ENCODE measurements at regions not wholly inside any gene's neighbourhood (a gene's known extent, or its start where the extent isn't known, plus 50 kb on each side); places are given as distances from the start of the nearest gene placed in this dataset.

DNA sequence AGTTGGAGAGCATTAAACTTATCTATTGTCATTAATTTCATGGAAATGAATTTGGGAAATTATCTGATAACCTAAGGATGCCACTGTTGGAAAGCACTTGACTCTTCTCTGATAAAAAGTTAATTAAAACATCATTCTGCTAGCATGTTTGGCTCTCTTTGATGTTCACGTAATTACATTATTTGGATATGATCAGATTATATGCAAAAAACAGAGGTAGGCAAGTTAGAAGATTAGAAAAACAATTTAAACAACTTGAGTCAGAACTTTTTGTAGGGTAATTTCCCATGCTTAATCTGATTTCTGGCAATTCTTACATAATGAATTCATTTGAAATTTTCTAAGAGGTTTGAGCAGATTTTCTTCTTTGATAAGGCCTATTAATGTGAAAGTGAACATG, 882.9 kb downstream of the TRAM1L1 start:
- H3K27ac ChIP-seq (ENCODE audit: insufficient read depth, low read length) = no peak overlapping the region
- H3K18ac ChIP-seq (ENCODE audit: low read depth, low read length) = no peak overlapping the region
- dilution Hi-C loops (cut with HindIII; ENCODE audit: low sequenced_read_pairs, unreplicated experiment) (no loop called here), in situ Hi-C loops (cut with MboI; ENCODE audit: low sequenced_read_pairs) (no loop called here), intact Hi-C loops (cut with micrococcal nuclease) (no loop called here)
- H2BK15ac ChIP-seq (ENCODE audit: low read depth, low read length) = no peak overlapping the region
- H2BK20ac ChIP-seq (ENCODE audit: low read depth, low read length) = no peak overlapping the region
- WGBS, 2 experiments (ENCODE audit: extremely low coverage in 2 of 2, insufficient read length in 1 of 2) = no CpG with 5 or more reads among the region's 1 CpG
- H3K4me1 ChIP-seq (ENCODE audit: control insufficient read depth, insufficient read depth, low read length) = no peaks in the 10 kb centered on the region
- no peak overlapping the region for H3K23ac ChIP-seq (ENCODE audit: low read depth, low read length)
- H3K9me1 ChIP-seq (ENCODE audit: insufficient read depth, low read length) = no peaks in the 10 kb centered on the region
- H3K27me3 ChIP-seq (ENCODE audit: control insufficient read depth, insufficient read depth, low read length) = no peaks in the 10 kb centered on the region
- ChIA-PET CTCF (no interaction called here), POLR2A (ENCODE audit: unreplicated experiment) (no interaction called here)
- H2AFZ ChIP-seq (replicated peaks; ENCODE audit: low read length, poor library complexity) = no peak overlapping the region
- H2AK9ac ChIP-seq (replicated peaks; ENCODE audit: low read depth, low read length, poor library complexity) = no peak overlapping the region
- H3K4me3 ChIP-seq (ENCODE audit: insufficient read depth, low read depth, low read length) = no peak overlapping the region
- H3K79me1 ChIP-seq (ENCODE audit: low read depth in 1 of 2, low read length in 2 of 2) = no peaks in the 10 kb centered on the region
- DNase-seq (no peak), ATAC-seq (ENCODE audit: low read depth) (no peak)
- H2BK5ac ChIP-seq (ENCODE audit: low read depth, low read length, poor library complexity, severe bottlenecking) = no peak overlapping the region
- H4K5ac ChIP-seq (ENCODE audit: low read depth, low read length) = no peak overlapping the region
- no peak overlapping the region for H4K8ac ChIP-seq (ENCODE audit: low read depth in 2 of 2, low read length in 2 of 2)
- H3K14ac ChIP-seq (replicated peaks; ENCODE audit: low read depth, low read length) = no peak overlapping the region
- no peaks in the 10 kb centered on the region for H3K9me3 ChIP-seq (ENCODE audit: control insufficient read depth, insufficient read depth, low read length)
- H2AK5ac ChIP-seq (ENCODE audit: low read depth, low read length) = no peak overlapping the region
- H3K56ac ChIP-seq (ENCODE audit: extremely low read depth, insufficient read depth, low read length) = no peak overlapping the region
- no peak for TF ChIP-seq CEBPB (IDR thresholded peaks at IDR 0.05; ENCODE audit: low read depth, low read length)
- no peak for TF ChIP-seq NFE2L2 (IDR thresholded peaks at IDR 0.05; ENCODE audit: low read depth, low read length)
- no peak for TF ChIP-seq MAZ (IDR thresholded peaks at IDR 0.05; ENCODE audit: borderline replicate concordance, low read depth, low read length)
- TF ChIP-seq, protein P1, sequence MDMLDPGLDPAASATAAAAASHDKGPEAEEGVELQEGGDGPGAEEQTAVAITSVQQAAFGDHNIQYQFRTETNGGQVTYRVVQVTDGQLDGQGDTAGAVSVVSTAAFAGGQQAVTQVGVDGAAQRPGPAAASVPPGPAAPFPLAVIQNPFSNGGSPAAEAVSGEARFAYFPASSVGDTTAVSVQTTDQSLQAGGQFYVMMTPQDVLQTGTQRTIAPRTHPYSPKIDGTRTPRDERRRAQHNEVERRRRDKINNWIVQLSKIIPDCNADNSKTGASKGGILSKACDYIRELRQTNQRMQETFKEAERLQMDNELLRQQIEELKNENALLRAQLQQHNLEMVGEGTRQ (IDR thresholded peaks at IDR 0.05; ENCODE audit: low read depth, low read length) = no peak
- TF ChIP-seq RFX5 (IDR thresholded peaks at IDR 0.05; ENCODE audit: low read depth, low read length) = no peak
- TF ChIP-seq POLR2A (IDR thresholded peaks at IDR 0.05; ENCODE audit: low read depth, low read length) = no peak
- TF ChIP-seq SMC3 (IDR thresholded peaks at IDR 0.05; ENCODE audit: low read depth, low read length) = no peak
- TF ChIP-seq MXI1 (IDR thresholded peaks at IDR 0.05; ENCODE audit: borderline replicate concordance, low read depth, low read length) = no peak
- TF ChIP-seq CHD1 (IDR thresholded peaks at IDR 0.05; ENCODE audit: low read depth, low read length) = no peak
- no peak for TF ChIP-seq MAFK (IDR thresholded peaks at IDR 0.05; ENCODE audit: low read depth, low read length)
- TF ChIP-seq FOS (IDR thresholded peaks at IDR 0.05; ENCODE audit: low read depth, low read length) = no peak
- TF ChIP-seq, protein P2, sequence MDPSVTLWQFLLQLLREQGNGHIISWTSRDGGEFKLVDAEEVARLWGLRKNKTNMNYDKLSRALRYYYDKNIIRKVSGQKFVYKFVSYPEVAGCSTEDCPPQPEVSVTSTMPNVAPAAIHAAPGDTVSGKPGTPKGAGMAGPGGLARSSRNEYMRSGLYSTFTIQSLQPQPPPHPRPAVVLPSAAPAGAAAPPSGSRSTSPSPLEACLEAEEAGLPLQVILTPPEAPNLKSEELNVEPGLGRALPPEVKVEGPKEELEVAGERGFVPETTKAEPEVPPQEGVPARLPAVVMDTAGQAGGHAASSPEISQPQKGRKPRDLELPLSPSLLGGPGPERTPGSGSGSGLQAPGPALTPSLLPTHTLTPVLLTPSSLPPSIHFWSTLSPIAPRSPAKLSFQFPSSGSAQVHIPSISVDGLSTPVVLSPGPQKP (IDR thresholded peaks at IDR 0.05; ENCODE audit: borderline replicate concordance, low read depth, low read length) = no peak
- TF ChIP-seq RCOR1 (IDR thresholded peaks at IDR 0.05; ENCODE audit: insufficient replicate concordance, low read length) = no peak
- TF ChIP-seq CTCF (conservative IDR thresholded peaks at IDR 0.05; ENCODE audit: low read depth, low read length) = no peak
- H2BK120ac ChIP-seq (ENCODE audit: low read depth, low read length) = no peak overlapping the region
- no TSS peak for BruUV-seq (replicated peaks)
- H3K4me2 ChIP-seq (ENCODE audit: low read depth, low read length) = no peak overlapping the region
- no peak overlapping the region for H4K91ac ChIP-seq (ENCODE audit: insufficient read depth, low read depth, low read length)
- no peaks in the 10 kb centered on the region for H3K36me3 ChIP-seq (ENCODE audit: control insufficient read depth, insufficient read depth, low read length)
- H4K20me1 ChIP-seq (ENCODE audit: insufficient read depth, low read length) = no peaks in the 10 kb centered on the region
- no peak overlapping the region for H3K9ac ChIP-seq (ENCODE audit: low read depth, low read length)
- no peak overlapping the region for H3K4ac ChIP-seq (ENCODE audit: low read depth, low read length)

Measured in IMR-90 (cell line).